ENCODE measurements at regions not wholly inside any gene's neighbourhood (a gene's known extent, or its start where the extent isn't known, plus 50 kb on each side); places are given as distances from the start of the nearest gene placed in this dataset.
"Not testable (repeated sequence)": the region's sequence is repeated elsewhere in the genome, so short reads cannot be mapped to it uniquely, and the experiment has no call there.

DNA sequence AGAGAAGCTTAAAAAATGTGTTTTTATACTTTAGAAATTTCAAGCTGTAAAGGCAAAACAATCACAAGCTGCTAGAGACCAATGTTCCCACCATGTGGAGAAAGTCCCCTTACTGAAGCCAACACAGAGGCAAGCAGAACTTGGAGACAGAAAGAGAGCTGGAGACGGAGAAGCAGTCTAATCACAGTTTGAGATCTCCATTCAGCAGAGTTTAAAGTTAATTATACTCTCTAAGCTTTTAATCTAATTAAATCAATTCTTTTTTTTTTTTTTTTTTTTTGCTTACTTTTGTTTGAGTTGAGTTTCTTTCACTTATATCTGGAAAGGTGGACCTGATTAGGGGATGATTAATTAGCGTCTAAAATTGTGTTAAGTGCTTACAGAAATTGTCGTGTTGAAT, 1534.3 kb downstream of the MAT2B start:
- no peak overlapping the region for H3K4me3 ChIP-seq (ENCODE audit: low read length in 2 of 2)
- 64 to 84% methylated on average over 3 of the region's 3 CpGs for WGBS, 2 donors
- no peaks in the 10 kb centered on the region for H3K27me3 ChIP-seq (ENCODE audit: control insufficient read depth in 1 of 2, insufficient read depth in 2 of 2, low read length in 1 of 2)
- DNase-seq (no peak), ATAC-seq (ENCODE audit: low FRiP score) (no peak)
- H3K27ac ChIP-seq (ENCODE audit: low read depth in 1 of 2, low read length in 2 of 2): no peak overlapping the region
- no peaks in the 10 kb centered on the region for H3K36me3 ChIP-seq (ENCODE audit: control insufficient read depth in 1 of 2, insufficient read depth in 2 of 2, low read length in 1 of 2)
- no peaks in the 10 kb centered on the region for H3K9me3 ChIP-seq (ENCODE audit: control insufficient read depth, low read length)
- intact Hi-C loops (cut with DNase I): no loop called here
- H3K4me1 ChIP-seq (ENCODE audit: control insufficient read depth in 1 of 2, insufficient read depth in 2 of 2, low read length in 2 of 2): no peaks in the 10 kb centered on the region

DNA sequence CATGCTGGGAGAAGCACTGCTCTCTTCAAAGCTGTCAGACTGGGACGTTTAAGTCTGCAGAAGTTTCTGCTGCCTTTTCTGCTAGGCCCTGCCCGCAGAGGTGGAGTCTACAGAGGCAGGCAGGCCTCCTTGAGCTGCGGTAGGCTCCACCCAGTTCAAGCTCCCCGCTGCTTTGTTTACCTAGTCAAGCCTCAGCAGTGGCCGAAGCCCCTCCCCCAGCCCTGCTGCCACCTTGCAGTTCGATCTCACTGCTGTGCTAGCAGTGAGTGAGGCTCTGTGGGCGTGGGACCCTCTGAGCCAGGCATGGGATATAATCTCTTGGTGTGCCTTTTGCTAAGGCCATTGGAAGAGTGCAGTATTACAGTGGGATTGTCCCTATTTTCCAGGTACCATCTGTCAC, 1540.5 kb downstream of the MAT2B start:
- WGBS, 2 donors: 80 to 81% methylated on average over 7 of the region's 7 CpGs

DNA sequence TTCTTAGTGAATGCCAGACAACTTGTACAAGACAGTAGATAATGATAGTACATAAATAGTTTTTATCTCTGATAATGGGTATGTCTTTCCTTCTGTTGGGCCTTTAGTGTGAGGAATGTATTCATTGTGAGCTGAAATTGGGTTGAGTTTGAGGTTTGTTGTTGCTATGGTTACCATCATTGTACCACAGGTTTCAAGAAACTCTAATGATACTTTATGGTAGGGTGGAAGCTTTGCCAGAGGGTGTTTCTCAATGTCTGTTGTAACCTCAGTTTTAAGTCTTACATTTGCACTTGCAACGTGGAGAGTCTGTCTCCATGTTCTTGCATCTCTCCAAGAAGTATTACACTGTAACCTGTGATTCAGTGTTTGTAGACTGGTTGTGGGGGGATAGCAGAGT, 1550.1 kb downstream of the MAT2B start:
- H3K4me3 ChIP-seq (ENCODE audit: low read length in 2 of 2): no peak overlapping the region
- no peaks in the 10 kb centered on the region for H3K36me3 ChIP-seq (ENCODE audit: control insufficient read depth in 1 of 2, insufficient read depth in 2 of 2, low read length in 1 of 2)
- intact Hi-C loops (cut with DNase I): no loop called here
- DNase-seq (no peak), ATAC-seq (ENCODE audit: low FRiP score) (no peak)
- H3K27me3 ChIP-seq (ENCODE audit: control insufficient read depth in 1 of 2, insufficient read depth in 2 of 2, low read length in 1 of 2): no peaks in the 10 kb centered on the region
- no peaks in the 10 kb centered on the region for H3K4me1 ChIP-seq (ENCODE audit: control insufficient read depth in 1 of 2, insufficient read depth in 2 of 2, low read length in 2 of 2)
- H3K27ac ChIP-seq (ENCODE audit: low read depth in 1 of 2, low read length in 2 of 2): no peak overlapping the region
- no peaks in the 10 kb centered on the region for H3K9me3 ChIP-seq (ENCODE audit: control insufficient read depth, low read length)
- WGBS, 2 donors: 69 to 71% methylated on average over 1 of the region's 1 CpG

More for the DNA sequence above, 1540.5 kb downstream of the MAT2B start:
- DNase-seq; H3K27me3 ChIP-seq (ENCODE audit: control insufficient read depth in 1 of 2, insufficient read depth in 2 of 2, low read length in 1 of 2); ATAC-seq (ENCODE audit: low FRiP score); intact Hi-C loops (cut with DNase I); H3K9me3 ChIP-seq (ENCODE audit: control insufficient read depth, low read length); H3K36me3 ChIP-seq (ENCODE audit: control insufficient read depth in 1 of 2, insufficient read depth in 2 of 2, low read length in 1 of 2); H3K27ac ChIP-seq (ENCODE audit: low read depth in 1 of 2, low read length in 2 of 2); H3K4me1 ChIP-seq (ENCODE audit: control insufficient read depth in 1 of 2, insufficient read depth in 2 of 2, low read length in 2 of 2); H3K4me3 ChIP-seq (ENCODE audit: low read length in 2 of 2): not testable (repeated sequence)

DNA sequence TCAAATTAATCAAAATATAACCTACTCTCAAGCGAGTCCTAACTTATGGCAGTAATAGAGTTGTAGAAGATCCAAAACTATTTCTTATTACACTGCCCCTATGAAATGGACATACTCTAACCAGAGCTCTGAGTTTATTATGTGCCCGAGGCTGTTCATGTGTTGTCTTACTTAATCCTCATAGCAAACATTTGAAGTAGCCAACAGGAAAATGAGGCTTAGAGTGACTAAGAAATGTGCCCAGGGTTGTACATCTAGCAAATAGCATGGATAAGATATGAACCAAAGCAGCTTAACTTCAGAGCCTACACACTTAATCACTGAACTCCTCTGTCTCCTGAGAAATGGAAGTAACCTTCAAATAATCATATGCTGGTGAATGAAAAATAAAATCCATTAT, 1551.7 kb downstream of the MAT2B start:
- Histone ChIP-seq H3K27ac (ENCODE audit: low read depth in 1 of 2, low read length in 2 of 2) (no peak overlapping the region), H3K9me3 (ENCODE audit: control insufficient read depth, low read length) (no peaks in the 10 kb centered on the region), H3K27me3 (ENCODE audit: control insufficient read depth in 1 of 2, insufficient read depth in 2 of 2, low read length in 1 of 2) (no peaks in the 10 kb centered on the region), H3K4me3 (ENCODE audit: low read length in 2 of 2) (no peak overlapping the region), H3K4me1 (ENCODE audit: control insufficient read depth in 1 of 2, insufficient read depth in 2 of 2, low read length in 2 of 2) (no peaks in the 10 kb centered on the region), H3K36me3 (ENCODE audit: control insufficient read depth in 1 of 2, insufficient read depth in 2 of 2, low read length in 1 of 2) (no peaks in the 10 kb centered on the region)
- WGBS, 2 donors: 73 to 88% methylated on average over 2 of the region's 2 CpGs
- no peak for ATAC-seq (ENCODE audit: low FRiP score)
- intact Hi-C loops (cut with DNase I): no loop called here
- DNase-seq: no peak

DNA sequence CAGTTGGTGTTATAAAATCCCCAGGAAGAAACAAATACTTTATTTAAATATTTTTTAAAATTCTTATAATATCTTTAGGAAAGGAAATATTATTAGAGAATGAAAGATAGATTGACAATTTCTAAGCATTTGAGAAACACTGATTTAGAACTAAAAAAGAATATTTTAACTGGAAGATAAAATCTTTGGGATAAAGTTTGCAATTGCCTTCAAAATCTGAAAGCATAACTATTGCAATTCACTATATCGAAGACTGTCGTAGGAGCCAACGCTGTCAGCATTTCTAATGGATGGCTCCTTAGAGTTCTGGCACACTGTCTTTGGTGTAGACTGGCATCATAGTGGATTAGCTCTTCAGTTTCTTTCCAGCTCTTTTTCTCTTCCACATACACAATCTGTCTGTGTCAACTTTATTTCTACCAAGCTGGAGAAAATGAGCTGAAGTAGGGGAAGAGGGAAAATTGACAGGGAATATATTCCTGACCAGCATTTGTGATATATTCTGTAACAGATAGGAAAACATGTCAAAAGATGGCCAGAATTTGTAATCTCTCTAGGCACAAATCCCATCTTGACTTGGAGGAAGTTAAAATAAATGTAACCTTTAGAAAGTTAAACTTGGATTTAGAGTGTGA, 1561.4 kb downstream of the MAT2B start:
- Histone ChIP-seq H3K4me1 (ENCODE audit: control insufficient read depth in 1 of 2, insufficient read depth in 2 of 2, low read length in 2 of 2) (no peaks in the 10 kb centered on the region), H3K4me3 (ENCODE audit: low read length in 2 of 2) (no peak overlapping the region), H3K27me3 (ENCODE audit: control insufficient read depth in 1 of 2, insufficient read depth in 2 of 2, low read length in 1 of 2) (no peaks in the 10 kb centered on the region), H3K9me3 (ENCODE audit: control insufficient read depth, low read length) (no peaks in the 10 kb centered on the region), H3K36me3 (ENCODE audit: control insufficient read depth in 1 of 2, insufficient read depth in 2 of 2, low read length in 1 of 2) (no peaks in the 10 kb centered on the region), H3K27ac (ENCODE audit: low read depth in 1 of 2, low read length in 2 of 2) (no peak overlapping the region)
- DNase-seq (no peak), ATAC-seq (ENCODE audit: low FRiP score) (no peak)
- intact Hi-C loops (cut with DNase I): no loop called here
- 85 to 89% methylated on average over 3 of the region's 3 CpGs for WGBS, 2 donors

DNA sequence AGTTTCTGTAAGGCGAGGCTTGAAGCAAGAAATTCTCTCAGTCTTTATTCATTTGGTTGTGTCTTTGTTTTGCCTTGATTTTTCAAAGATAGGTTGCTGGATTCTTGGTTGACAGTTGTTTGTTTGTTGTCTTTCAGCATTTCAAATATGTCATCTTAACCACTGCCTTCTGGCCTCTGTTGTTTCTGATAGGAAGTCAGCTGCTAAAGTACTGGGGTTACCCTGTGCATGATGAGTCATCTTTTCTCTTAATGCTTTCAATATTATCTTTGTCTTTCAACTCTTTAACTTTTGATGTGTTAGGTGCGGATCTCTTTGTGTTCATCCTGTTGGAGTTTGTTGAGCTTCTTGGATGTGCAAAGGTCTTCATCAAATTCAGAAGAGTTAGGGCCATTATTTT, 1571.3 kb downstream of the MAT2B start:
- WGBS, 2 donors: 60 to 67% methylated on average over 2 of the region's 2 CpGs
- DNase-seq (no peak), ATAC-seq (ENCODE audit: low FRiP score) (no peak)

DNA sequence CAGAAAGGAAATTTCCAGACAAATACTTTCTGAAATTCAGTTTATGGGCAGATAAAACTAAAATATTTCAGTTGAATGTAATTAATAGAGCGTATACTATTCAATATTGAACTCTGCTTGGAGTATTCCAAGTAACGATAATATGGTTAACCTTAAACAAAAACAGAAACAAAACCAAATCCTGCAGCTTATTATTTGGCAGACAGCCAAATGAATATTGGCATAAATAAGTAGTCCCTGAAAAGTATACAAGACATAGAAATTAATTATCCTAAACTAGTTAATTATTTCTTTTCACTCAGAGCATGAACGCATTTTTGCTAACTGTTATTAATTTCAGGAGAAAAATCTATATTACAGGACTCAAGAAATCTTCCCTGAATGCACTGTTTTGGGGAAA, 1574.0 kb downstream of the MAT2B start:
- no peak overlapping the region for H3K4me3 ChIP-seq (ENCODE audit: low read length in 2 of 2)
- 79 to 83% methylated on average over 3 of the region's 3 CpGs for WGBS, 2 donors

More for the DNA sequence above, 1571.3 kb downstream of the MAT2B start:
- Histone ChIP-seq H3K27ac (ENCODE audit: low read depth in 1 of 2, low read length in 2 of 2) (no peak overlapping the region), H3K9me3 (ENCODE audit: control insufficient read depth, low read length) (no peaks in the 10 kb centered on the region), H3K4me1 (ENCODE audit: control insufficient read depth in 1 of 2, insufficient read depth in 2 of 2, low read length in 2 of 2) (no peaks in the 10 kb centered on the region), H3K36me3 (ENCODE audit: control insufficient read depth in 1 of 2, insufficient read depth in 2 of 2, low read length in 1 of 2) (no peaks in the 10 kb centered on the region), H3K4me3 (ENCODE audit: low read length in 2 of 2) (no peak overlapping the region), H3K27me3 (ENCODE audit: control insufficient read depth in 1 of 2, insufficient read depth in 2 of 2, low read length in 1 of 2) (no peaks in the 10 kb centered on the region)
- intact Hi-C loops (cut with DNase I): no loop called here

DNA sequence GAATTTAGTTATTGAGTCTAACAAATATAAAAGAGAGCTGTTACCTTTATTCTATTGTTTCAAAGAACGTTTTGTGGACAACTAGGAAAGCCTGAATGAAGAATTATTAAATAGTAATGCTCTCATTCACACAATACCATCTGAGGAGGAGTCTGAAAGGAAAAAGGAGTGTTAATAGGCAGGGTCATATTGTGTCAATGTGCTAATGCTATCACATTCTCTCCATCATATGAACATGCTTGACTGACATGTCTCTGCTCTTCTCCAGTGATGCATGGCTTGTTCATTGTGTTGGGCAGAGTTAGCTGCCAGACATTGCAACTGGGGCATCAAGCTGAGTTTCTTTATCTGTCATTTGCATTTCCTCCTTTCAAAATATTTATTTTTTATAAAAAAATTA, 1578.0 kb downstream of the MAT2B start:
- H3K4me3 ChIP-seq (ENCODE audit: low read length in 2 of 2): no peak overlapping the region
- H3K36me3 ChIP-seq (ENCODE audit: control insufficient read depth in 1 of 2, insufficient read depth in 2 of 2, low read length in 1 of 2): no peaks in the 10 kb centered on the region
- H3K27ac ChIP-seq (ENCODE audit: low read depth in 1 of 2, low read length in 2 of 2): no peak overlapping the region
- no peaks in the 10 kb centered on the region for H3K27me3 ChIP-seq (ENCODE audit: control insufficient read depth in 1 of 2, insufficient read depth in 2 of 2, low read length in 1 of 2)
- ATAC-seq (ENCODE audit: low FRiP score): no peak
- H3K4me1 ChIP-seq (ENCODE audit: control insufficient read depth in 1 of 2, insufficient read depth in 2 of 2, low read length in 2 of 2): no peaks in the 10 kb centered on the region
- H3K9me3 ChIP-seq (ENCODE audit: control insufficient read depth, low read length): no peaks in the 10 kb centered on the region
- DNase-seq: no peak
- 52 to 59% methylated on average over 1 of the region's 1 CpG for WGBS, 2 donors
- intact Hi-C loops (cut with DNase I): no loop called here

More for the DNA sequence above, 1574.0 kb downstream of the MAT2B start:
- Histone ChIP-seq H3K27me3 (ENCODE audit: control insufficient read depth in 1 of 2, insufficient read depth in 2 of 2, low read length in 1 of 2) (no peaks in the 10 kb centered on the region), H3K36me3 (ENCODE audit: control insufficient read depth in 1 of 2, insufficient read depth in 2 of 2, low read length in 1 of 2) (no peaks in the 10 kb centered on the region), H3K4me1 (ENCODE audit: control insufficient read depth in 1 of 2, insufficient read depth in 2 of 2, low read length in 2 of 2) (no peaks in the 10 kb centered on the region), H3K27ac (ENCODE audit: low read depth in 1 of 2, low read length in 2 of 2) (no peak overlapping the region), H3K9me3 (ENCODE audit: control insufficient read depth, low read length) (no peaks in the 10 kb centered on the region)
- intact Hi-C loops (cut with DNase I): no loop called here
- no peak for DNase-seq
- no peak for ATAC-seq (ENCODE audit: low FRiP score)

DNA sequence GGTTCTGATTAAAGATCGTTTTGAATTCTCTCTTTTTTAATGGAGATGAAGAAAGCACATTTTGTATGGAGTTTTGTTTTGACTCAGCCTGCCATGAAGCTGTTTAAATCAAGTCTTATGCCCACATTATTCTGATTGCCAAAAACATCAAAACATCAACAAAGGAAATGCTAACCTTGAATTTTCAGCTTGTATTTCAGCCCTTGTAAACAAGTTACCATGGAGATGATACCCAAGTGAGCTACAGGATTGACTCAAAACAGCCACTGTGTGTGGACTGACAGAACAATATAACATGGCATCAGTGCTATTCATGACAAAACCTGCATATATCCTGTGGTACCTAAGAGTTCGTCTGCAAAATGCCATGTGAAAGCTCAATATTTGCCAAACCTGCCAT, 1581.0 kb downstream of the MAT2B start:
- no peaks in the 10 kb centered on the region for H3K9me3 ChIP-seq (ENCODE audit: control insufficient read depth, low read length)
- WGBS, 2 donors: 49 to 56% methylated on average over 2 of the region's 2 CpGs
- no peak for DNase-seq
- no peaks in the 10 kb centered on the region for H3K36me3 ChIP-seq (ENCODE audit: control insufficient read depth in 1 of 2, insufficient read depth in 2 of 2, low read length in 1 of 2)
- H3K27me3 ChIP-seq (ENCODE audit: control insufficient read depth in 1 of 2, insufficient read depth in 2 of 2, low read length in 1 of 2): no peaks in the 10 kb centered on the region
- no peak overlapping the region for H3K4me3 ChIP-seq (ENCODE audit: low read length in 2 of 2)
- no peak overlapping the region for H3K27ac ChIP-seq (ENCODE audit: low read depth in 1 of 2, low read length in 2 of 2)
- no peaks in the 10 kb centered on the region for H3K4me1 ChIP-seq (ENCODE audit: control insufficient read depth in 1 of 2, insufficient read depth in 2 of 2, low read length in 2 of 2)
- no peak for ATAC-seq (ENCODE audit: low FRiP score)
- intact Hi-C loops (cut with DNase I): no loop called here

All from aorta (tissue), 5 donors.